ENCODE measurements at regions not wholly inside any gene's neighbourhood (a gene's known extent, or its start where the extent isn't known, plus 50 kb on each side); places are given as distances from the start of the nearest gene placed in this dataset.

- H3K4me1 ChIP-seq (ENCODE audit: insufficient read depth, low read length, severe bottlenecking), result no peaks in the 10 kb centered on the region
- no peaks in the 10 kb centered on the region for H3K27me3 ChIP-seq (ENCODE audit: insufficient read depth, low read length)
- H3K9ac ChIP-seq (ENCODE audit: low read length), result no peak overlapping the region
- H3K79me2 ChIP-seq (ENCODE audit: insufficient read depth, low read length), result no peaks in the 10 kb centered on the region
- H3K4me2 ChIP-seq (ENCODE audit: low read length), result no peak overlapping the region
- H3K27ac ChIP-seq (ENCODE audit: low read depth, low read length, poor library complexity, severe bottlenecking), result no peak overlapping the region
- H2AFZ ChIP-seq (ENCODE audit: low read length), result no peak overlapping the region
- H3K9me3 ChIP-seq (ENCODE audit: low read length), result no peaks in the 10 kb centered on the region
- no peaks in the 10 kb centered on the region for H3K36me3 ChIP-seq (ENCODE audit: insufficient read depth, low read length)
- no peaks in the 10 kb centered on the region for H3K9me2 ChIP-seq (ENCODE audit: low read depth, low read length)
- no peaks in the 10 kb centered on the region for H3F3A ChIP-seq (ENCODE audit: insufficient read depth, low read length)
- TF ChIP-seq EZH2 (IDR thresholded peaks at IDR 0.05; ENCODE audit: borderline replicate concordance, low read length) (no peak), CTCF (IDR thresholded peaks at IDR 0.05; ENCODE audit: low read length) (no peak)
- no peaks in the 10 kb centered on the region for H4K20me1 ChIP-seq (ENCODE audit: insufficient read depth, low read length)
- no peak overlapping the region for H3K4me3 ChIP-seq (ENCODE audit: low read depth, low read length, poor library complexity, severe bottlenecking)
Observed at GRCh38 chr5:168151041-168151440, 140.4 kb upstream of the WWC1 start.

GRCh38 chr5:168152660-168153059 is 138.8 kb upstream of the WWC1 start:
- no peaks in the 10 kb centered on the region for H3F3A ChIP-seq (ENCODE audit: insufficient read depth, low read length)
- H3K9me2 ChIP-seq (ENCODE audit: low read depth, low read length), result no peaks in the 10 kb centered on the region
- H3K4me3 ChIP-seq (ENCODE audit: low read depth, low read length, poor library complexity, severe bottlenecking), result no peak overlapping the region
- no peak overlapping the region for H3K9ac ChIP-seq (ENCODE audit: low read length)
- no peaks in the 10 kb centered on the region for H3K79me2 ChIP-seq (ENCODE audit: insufficient read depth, low read length)
- H4K20me1 ChIP-seq (ENCODE audit: insufficient read depth, low read length), result no peaks in the 10 kb centered on the region
- no peak for TF ChIP-seq CTCF (IDR thresholded peaks at IDR 0.05; ENCODE audit: low read length)
- TF ChIP-seq EZH2 (IDR thresholded peaks at IDR 0.05; ENCODE audit: borderline replicate concordance, low read length), result no peak
- H3K9me3 ChIP-seq (ENCODE audit: low read length), result no peaks in the 10 kb centered on the region
- H3K27me3 ChIP-seq (ENCODE audit: insufficient read depth, low read length), result no peaks in the 10 kb centered on the region
- no peaks in the 10 kb centered on the region for H3K4me1 ChIP-seq (ENCODE audit: insufficient read depth, low read length, severe bottlenecking)
- no peaks in the 10 kb centered on the region for H3K36me3 ChIP-seq (ENCODE audit: insufficient read depth, low read length)
- no peak overlapping the region for H2AFZ ChIP-seq (ENCODE audit: low read length)
- no peak overlapping the region for H3K27ac ChIP-seq (ENCODE audit: low read depth, low read length, poor library complexity, severe bottlenecking)
- H3K4me2 ChIP-seq (ENCODE audit: low read length), result no peak overlapping the region

- no peaks in the 10 kb centered on the region for H3K27me3 ChIP-seq (ENCODE audit: insufficient read depth, low read length)
- no peaks in the 10 kb centered on the region for H3F3A ChIP-seq (ENCODE audit: insufficient read depth, low read length)
- no peak for TF ChIP-seq CTCF (IDR thresholded peaks at IDR 0.05; ENCODE audit: low read length)
- H3K4me2 ChIP-seq (ENCODE audit: low read length), result no peak overlapping the region
- no peak overlapping the region for H3K27ac ChIP-seq (ENCODE audit: low read depth, low read length, poor library complexity, severe bottlenecking)
- H3K9me2 ChIP-seq (ENCODE audit: low read depth, low read length), result no peaks in the 10 kb centered on the region
- H3K79me2 ChIP-seq (ENCODE audit: insufficient read depth, low read length), result no peaks in the 10 kb centered on the region
- no peaks in the 10 kb centered on the region for H3K9me3 ChIP-seq (ENCODE audit: low read length)
- no peak overlapping the region for H2AFZ ChIP-seq (ENCODE audit: low read length)
- H3K4me1 ChIP-seq (ENCODE audit: insufficient read depth, low read length, severe bottlenecking), result no peaks in the 10 kb centered on the region
- no peaks in the 10 kb centered on the region for H4K20me1 ChIP-seq (ENCODE audit: insufficient read depth, low read length)
- no peaks in the 10 kb centered on the region for H3K36me3 ChIP-seq (ENCODE audit: insufficient read depth, low read length)
- H3K9ac ChIP-seq (ENCODE audit: low read length), result no peak overlapping the region
- H3K4me3 ChIP-seq (ENCODE audit: low read depth, low read length, poor library complexity, severe bottlenecking), result no peak overlapping the region
Observed at GRCh38 chr5:168153263-168153875, 138.1 kb upstream of the WWC1 start.
